BLaER1 treated with 17β-estradiol and CSF1 and Interleukin-3, amounts not matched to agents 10 nM and 100 nM (cell line): ENCODE measurements at regions not wholly inside any gene's neighbourhood (a gene's known extent, or its start where the extent isn't known, plus 50 kb on each side); places are given as distances from the start of the nearest gene placed in this dataset.
"Not testable (repeated sequence)": the region's sequence is repeated elsewhere in the genome, so short reads cannot be mapped to it uniquely, and the experiment has no call there.

Experiments
- H3K27ac ChIP-seq, 11 experiments: shearing (Covaris generic); formaldehyde crosslinking; 2 replicates each; pipeline ENCODE4 v1.8.1; 2022
- H3K27me3 ChIP-seq, 11 experiments: shearing (Covaris generic); formaldehyde crosslinking; 2 replicates each; pipeline ENCODE4 v1.8.1; 2022
- H3K36me3 ChIP-seq, 11 experiments: shearing (Covaris generic); formaldehyde crosslinking; 2 replicates each; pipeline ENCODE4 v1.8.1; 2022
- H3K4me1 ChIP-seq, 10 experiments: shearing (Covaris generic); formaldehyde crosslinking; 2 replicates each; pipeline ENCODE4 v1.8.1; 2022
- H3K4me2 ChIP-seq, 11 experiments: shearing (Covaris generic); formaldehyde crosslinking; 2 replicates each; pipeline ENCODE4 v1.8.1; 2022
- H3K4me3 ChIP-seq, 10 experiments: shearing (Covaris generic); formaldehyde crosslinking; 2 replicates each; pipeline ENCODE4 v1.8.1; 2022
- H3K9ac ChIP-seq, 11 experiments: shearing (Covaris generic); formaldehyde crosslinking; 2 replicates each; pipeline ENCODE4 v1.8.1; 2022
- H3K9me3 ChIP-seq, 11 experiments: shearing (Covaris generic); formaldehyde crosslinking; replicated peaks in 1 of 11; 2 replicates each; pipeline ENCODE4 v1.8.1; 2022
- H4K20me1 ChIP-seq, 11 experiments: shearing (Covaris generic); formaldehyde crosslinking; 2 replicates each; pipeline ENCODE4 v1.8.1; 2022
- Cebpa-rat ChIP-seq, 11 experiments: shearing (Covaris generic); IDR thresholded peaks; 2 replicates each; pipeline ENCODE4 v1.8.1; 2022

DNA sequence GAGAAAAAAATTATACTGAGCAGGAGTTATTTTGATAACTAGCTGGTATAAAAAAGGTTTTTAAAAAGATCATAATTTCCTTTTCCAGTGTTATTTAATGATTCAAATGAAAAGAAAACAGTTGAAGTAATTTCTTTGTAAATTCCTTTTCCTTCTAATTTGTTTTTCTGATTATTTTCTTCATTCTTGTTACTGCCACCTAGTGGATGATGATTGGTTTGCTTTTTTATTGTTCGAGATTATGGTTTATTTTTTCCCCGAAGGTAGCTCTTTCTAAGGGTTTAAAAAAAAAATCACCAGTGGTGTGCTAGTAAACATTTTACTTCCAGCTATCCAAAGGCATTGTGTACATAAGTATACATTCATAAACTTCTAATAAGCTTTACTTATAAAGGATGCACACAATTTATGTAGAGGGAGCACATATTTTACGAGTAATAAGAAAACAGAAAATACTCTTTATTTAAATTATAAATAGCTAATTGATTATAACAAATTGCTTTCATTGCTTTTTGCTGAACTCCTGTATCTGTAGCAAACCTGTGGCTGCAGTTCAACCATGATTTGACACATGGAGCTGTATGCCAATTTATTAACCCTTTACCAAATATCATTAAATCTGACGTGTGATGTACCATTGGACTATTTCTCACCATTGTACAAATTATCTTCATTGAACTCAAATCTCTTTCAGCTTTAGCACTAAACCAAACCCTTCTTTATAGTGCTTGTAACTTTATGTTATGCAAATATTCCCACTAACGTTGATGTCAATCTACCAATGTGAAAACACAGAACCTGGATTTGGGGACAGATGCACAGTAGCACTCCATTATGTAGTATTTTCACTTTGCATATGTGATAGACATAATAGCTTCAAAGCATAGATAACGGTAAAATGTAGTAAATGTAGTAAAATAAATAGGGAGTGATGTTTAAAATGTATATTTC is 97.8 kb upstream of the ANK2 start:
- no peak overlapping the region for H3K27ac ChIP-seq
- no peaks in the 10 kb centered on the region for H3K9me3 ChIP-seq
- H3K4me1 ChIP-seq: peaks cover 0 to 10% (median 9%) of the 10 kb centered on the region in 10 experiments; a peak in 12 of 20 replicates
- no peaks in the 10 kb centered on the region for H3K36me3 ChIP-seq
- H3K9ac ChIP-seq: no peak overlapping the region
- no peaks in the 10 kb centered on the region for H4K20me1 ChIP-seq
- TF ChIP-seq Cebpa-rat (IDR thresholded peaks at IDR 0.05): no peak
- H3K27me3 ChIP-seq: no peaks in the 10 kb centered on the region
- no peak overlapping the region for H3K4me3 ChIP-seq
- no peak overlapping the region for H3K4me2 ChIP-seq

DNA sequence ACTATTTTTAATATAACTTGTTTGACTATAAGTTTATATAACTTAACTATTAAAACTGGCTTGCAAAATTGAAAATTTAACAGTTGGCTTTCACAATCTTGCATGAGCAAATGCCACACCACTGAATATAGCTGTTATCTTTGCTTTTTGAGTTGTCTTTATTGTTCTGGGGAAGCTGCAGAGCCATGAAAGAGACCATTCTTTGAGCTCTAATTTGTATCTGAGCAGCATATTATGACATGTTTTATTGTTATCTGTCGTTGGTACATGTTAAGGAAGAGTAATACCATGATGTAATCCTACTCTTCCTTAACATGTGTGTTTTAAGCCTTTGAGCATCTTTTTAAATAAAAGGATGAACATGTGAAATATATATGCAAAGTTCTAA is 97.1 kb upstream of the ANK2 start:
- Histone ChIP-seq H3K4me1 (peaks cover 0 to 10% (median 9%) of the 10 kb centered on the region in 10 experiments; a peak in 12 of 20 replicates), H4K20me1 (no peaks in the 10 kb centered on the region), H3K4me3 (no peak overlapping the region), H3K36me3 (no peaks in the 10 kb centered on the region), H3K27me3 (no peaks in the 10 kb centered on the region), H3K9ac (no peak overlapping the region), H3K27ac (no peak overlapping the region), H3K9me3 (no peaks in the 10 kb centered on the region), H3K4me2 (no peak overlapping the region)
- TF ChIP-seq Cebpa-rat (IDR thresholded peaks at IDR 0.05): no peak

DNA sequence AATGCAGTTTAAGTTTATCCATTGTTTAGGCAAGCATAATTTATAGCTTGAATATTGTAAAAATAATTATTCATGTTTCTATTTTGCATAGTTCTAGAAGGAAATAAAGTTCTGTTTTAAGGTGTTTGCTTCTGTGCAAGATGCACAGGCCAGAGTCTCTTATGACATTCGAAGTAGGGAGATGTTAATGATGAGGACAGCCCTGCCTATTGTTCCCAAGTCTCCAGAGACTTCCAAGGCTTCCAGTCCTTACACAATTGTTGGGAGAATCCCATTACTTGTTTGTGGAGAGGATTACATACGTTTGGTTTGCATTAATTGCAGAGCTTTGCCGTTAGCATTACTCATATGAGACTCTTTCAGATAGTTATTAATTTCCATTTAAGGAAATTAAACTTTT is 96.2 kb upstream of the ANK2 start:
- Histone ChIP-seq H3K4me3 (no peak overlapping the region), H3K27ac (no peak overlapping the region), H3K9me3 (peaks cover 0 to 6% (median 0%) of the 10 kb centered on the region in 11 experiments; a peak in 2 of 22 replicates), H3K36me3 (no peaks in the 10 kb centered on the region), H3K4me2 (no peak overlapping the region), H3K27me3 (no peaks in the 10 kb centered on the region), H3K9ac (no peak overlapping the region), H4K20me1 (no peaks in the 10 kb centered on the region), H3K4me1 (peaks cover 0 to 7% (median 6%) of the 10 kb centered on the region in 10 experiments; a peak in 12 of 20 replicates)
- no peak for TF ChIP-seq Cebpa-rat (IDR thresholded peaks at IDR 0.05)

DNA sequence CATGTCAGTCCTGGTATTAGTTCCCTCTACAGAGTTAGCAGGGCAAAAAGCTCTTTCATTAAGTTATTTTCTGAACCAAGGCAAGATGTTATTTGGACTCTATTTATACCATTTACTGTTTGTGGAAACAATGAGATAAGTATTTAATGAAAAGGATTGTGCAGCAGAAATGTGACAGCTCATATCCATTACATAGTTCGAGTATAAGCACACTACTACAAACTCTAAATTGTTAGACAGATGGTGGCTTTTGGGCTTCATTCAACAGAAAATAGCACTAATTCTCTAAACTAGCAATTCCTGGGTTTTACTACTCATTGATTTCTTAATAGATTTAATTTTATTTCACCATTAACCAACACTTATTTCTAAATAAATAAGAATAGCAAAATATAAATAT is 95.2 kb upstream of the ANK2 start:
- H3K9ac ChIP-seq: no peak overlapping the region
- no peaks in the 10 kb centered on the region for H3K27me3 ChIP-seq
- no peaks in the 10 kb centered on the region for H3K36me3 ChIP-seq
- H3K4me1 ChIP-seq: no peaks in the 10 kb centered on the region
- H4K20me1 ChIP-seq: no peaks in the 10 kb centered on the region
- no peak overlapping the region for H3K4me2 ChIP-seq
- TF ChIP-seq Cebpa-rat (IDR thresholded peaks at IDR 0.05): no peak
- H3K4me3 ChIP-seq: no peak overlapping the region
- H3K27ac ChIP-seq: no peak overlapping the region
- H3K9me3 ChIP-seq: peaks cover 0 to 9% (median 0%) of the 10 kb centered on the region in 11 experiments; a peak in 3 of 22 replicates

DNA sequence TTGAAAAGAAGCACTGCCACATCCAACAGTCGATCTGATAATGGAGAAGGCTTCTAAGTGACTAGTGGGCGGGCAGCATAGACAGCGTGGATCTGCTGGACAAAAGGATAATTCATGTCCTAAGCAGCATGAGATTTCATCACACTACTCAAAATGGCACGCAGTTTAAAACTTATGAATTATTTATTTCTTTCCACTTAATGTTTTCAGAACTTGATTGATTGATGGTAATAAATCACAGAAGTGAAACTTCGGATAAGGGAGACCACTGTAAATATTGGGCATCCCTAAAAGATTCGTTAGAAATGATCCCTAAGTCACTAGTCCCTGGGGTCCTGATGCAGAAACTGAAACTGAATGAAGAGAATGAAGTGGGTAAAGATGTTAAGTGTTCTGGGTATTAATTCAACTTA is 93.0 kb upstream of the ANK2 start:
- no peak overlapping the region for H3K4me2 ChIP-seq
- H3K27me3 ChIP-seq: no peaks in the 10 kb centered on the region
- no peak for TF ChIP-seq Cebpa-rat (IDR thresholded peaks at IDR 0.05)
- no peak overlapping the region for H3K4me3 ChIP-seq
- no peaks in the 10 kb centered on the region for H4K20me1 ChIP-seq
- peaks cover 0 to 9% (median 0%) of the 10 kb centered on the region in 11 experiments; a peak in 3 of 22 replicates for H3K9me3 ChIP-seq
- no peak overlapping the region for H3K27ac ChIP-seq
- no peaks in the 10 kb centered on the region for H3K4me1 ChIP-seq
- H3K9ac ChIP-seq: no peak overlapping the region
- H3K36me3 ChIP-seq: no peaks in the 10 kb centered on the region

DNA sequence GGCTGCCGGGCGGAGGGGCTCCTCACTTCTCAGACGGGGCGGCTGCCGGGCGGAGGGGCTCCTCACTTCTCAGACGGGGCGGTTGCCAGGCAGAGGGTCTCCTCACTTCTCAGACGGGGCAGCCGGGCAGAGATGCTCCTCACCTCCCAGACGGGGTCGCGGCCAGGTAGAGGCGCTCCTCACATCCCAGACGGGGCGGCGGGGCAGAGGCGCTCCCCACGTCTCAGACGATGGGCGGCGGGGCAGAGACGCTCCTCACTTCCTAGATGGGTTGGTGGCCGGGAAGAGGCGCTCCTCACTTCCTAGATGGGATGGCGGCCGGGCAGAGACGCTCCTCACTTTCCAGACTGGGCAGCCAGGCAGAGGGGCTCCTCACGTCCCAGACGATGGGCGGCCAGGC is 91.7 kb upstream of the ANK2 start:
- not testable (repeated sequence) for H3K36me3 ChIP-seq, H3K4me1 ChIP-seq, H3K9me3 ChIP-seq, H3K27me3 ChIP-seq, H3K4me2 ChIP-seq, H3K9ac ChIP-seq, H3K4me3 ChIP-seq, H4K20me1 ChIP-seq, H3K27ac ChIP-seq

DNA sequence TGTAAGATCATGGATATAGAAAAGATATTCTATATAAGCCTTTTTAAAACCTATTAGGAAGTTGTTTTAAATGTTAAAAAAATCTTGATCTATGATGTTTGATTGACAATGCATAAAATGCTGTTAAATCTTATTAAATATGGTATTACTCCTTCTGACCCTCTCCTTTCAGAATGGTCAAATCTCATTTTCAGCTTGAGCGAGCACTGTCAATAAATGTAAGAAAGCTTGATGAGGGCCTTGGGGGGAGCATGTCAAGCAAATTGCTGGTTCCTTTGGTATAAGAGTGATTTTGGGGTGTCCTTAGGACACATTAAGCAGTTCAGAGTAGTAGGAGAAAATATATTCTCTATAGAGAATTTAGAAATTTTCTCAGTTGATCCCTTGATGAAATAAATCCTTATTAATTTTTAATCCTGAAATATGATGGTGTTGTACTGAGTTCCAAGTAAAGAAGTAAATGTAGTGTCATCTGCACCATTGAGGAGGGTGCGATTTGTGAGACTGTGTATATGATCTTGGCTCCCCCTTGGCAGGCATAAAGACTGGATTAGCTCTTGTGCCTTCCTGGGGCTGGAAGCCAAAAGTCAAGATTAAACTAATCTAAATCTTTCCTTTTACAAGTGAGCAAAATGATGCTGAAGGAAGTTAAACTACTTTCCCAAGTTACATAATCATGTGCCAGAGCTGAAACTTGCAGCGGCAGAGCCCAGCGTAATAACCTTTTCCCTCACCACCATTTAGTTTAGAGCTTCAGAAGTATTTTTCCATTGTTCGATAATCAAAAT is 82.6 kb upstream of the ANK2 start:
- Histone ChIP-seq H3K9me3 (peaks cover 5 to 8% (median 6%) of the 10 kb centered on the region in 11 experiments; a peak in 13 of 22 replicates), H3K27me3 (no peaks in the 10 kb centered on the region), H3K9ac (no peak overlapping the region), H4K20me1 (no peaks in the 10 kb centered on the region), H3K4me1 (no peaks in the 10 kb centered on the region), H3K27ac (no peak overlapping the region), H3K4me3 (no peak overlapping the region), H3K4me2 (no peak overlapping the region), H3K36me3 (no peaks in the 10 kb centered on the region)
- TF ChIP-seq Cebpa-rat (IDR thresholded peaks at IDR 0.05): no peak

DNA sequence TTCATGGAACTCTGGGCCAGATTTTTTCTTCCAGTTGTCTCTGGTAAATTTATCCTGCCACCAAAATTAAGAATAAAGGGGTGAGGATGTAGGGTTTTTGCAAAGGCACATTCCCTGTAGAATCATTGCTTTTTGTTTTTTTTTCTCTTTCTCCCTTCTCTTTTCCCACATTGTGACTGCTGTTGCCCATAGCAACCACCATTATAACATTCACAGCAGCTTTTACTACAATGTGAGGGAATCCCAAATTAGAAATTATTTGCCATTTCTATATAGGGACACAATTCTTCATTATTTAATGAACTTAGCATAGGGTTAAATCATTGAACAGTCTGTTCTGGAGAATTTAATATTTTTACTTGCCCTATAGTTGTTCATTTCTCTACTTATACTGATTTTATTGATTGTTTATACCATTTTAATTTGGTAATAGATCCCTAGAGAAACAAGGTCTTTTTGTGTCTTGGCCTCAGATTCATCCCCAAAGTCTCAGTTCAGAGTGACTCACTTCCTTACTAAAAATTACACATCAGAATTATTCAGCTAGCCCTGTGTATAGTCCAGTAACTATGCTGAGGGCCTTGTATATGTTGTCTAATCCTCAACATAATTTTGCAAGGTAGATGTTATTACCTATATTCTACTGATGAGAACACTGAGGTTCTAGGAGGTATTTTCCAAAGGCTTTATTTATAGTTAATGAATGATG is 80.8 kb upstream of the ANK2 start:
- Histone ChIP-seq H3K4me2 (no peak overlapping the region), H3K9ac (no peak overlapping the region), H4K20me1 (no peaks in the 10 kb centered on the region), H3K9me3 (peaks cover 5 to 8% (median 6%) of the 10 kb centered on the region in 11 experiments; a peak in 13 of 22 replicates), H3K4me3 (no peak overlapping the region), H3K27ac (no peak overlapping the region), H3K27me3 (no peaks in the 10 kb centered on the region), H3K4me1 (peaks cover 0 to 4% (median under 1%) of the 10 kb centered on the region in 10 experiments; a peak in 9 of 20 replicates), H3K36me3 (no peaks in the 10 kb centered on the region)
- no peak for TF ChIP-seq Cebpa-rat (IDR thresholded peaks at IDR 0.05)

DNA sequence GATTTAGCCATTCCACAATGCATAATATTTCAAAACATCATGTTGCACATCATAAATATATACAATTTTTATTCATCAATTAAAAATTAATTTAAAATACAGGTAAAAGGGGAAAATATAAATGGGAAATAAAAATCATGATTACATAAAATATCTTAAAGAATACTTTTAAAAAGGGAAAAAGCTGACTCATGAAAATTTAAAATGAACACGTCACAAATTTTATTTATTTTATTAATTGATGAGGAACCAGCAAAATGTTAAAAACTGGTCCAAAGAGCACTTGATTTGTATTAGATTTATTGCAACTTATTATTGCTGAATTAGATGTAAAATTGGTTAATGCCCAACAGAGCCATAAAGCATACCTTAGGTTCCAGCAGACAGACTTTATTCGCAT is 78.5 kb upstream of the ANK2 start:
- Histone ChIP-seq H3K27ac (no peak overlapping the region), H3K9ac (no peak overlapping the region), H4K20me1 (no peaks in the 10 kb centered on the region), H3K4me3 (no peak overlapping the region), H3K4me1 (peaks cover 0 to 18% (median 10%) of the 10 kb centered on the region in 10 experiments; a peak in 12 of 20 replicates), H3K36me3 (no peaks in the 10 kb centered on the region), H3K4me2 (no peak overlapping the region), H3K9me3 (no peaks in the 10 kb centered on the region), H3K27me3 (no peaks in the 10 kb centered on the region)
- no peak for TF ChIP-seq Cebpa-rat (IDR thresholded peaks at IDR 0.05)
